NB4 (cell line): ENCODE measurements at regions not wholly inside any gene's neighbourhood (a gene's known extent, or its start where the extent isn't known, plus 50 kb on each side); places are given as distances from the start of the nearest gene placed in this dataset.

ENCODE experiments used
- TF ChIP-seq, protein P1 (sequence below): IDR thresholded peaks from one replicate; pipeline ENCODE4 v1.5.1; 2012; ENCODE audit warnings: low read depth, low read length
- TF ChIP-seq, protein P2 (sequence below): IDR thresholded peaks from 2 replicates; pipeline ENCODE4 v1.6.1; 2011; ENCODE audit warnings: low read depth, low read length

DNA sequence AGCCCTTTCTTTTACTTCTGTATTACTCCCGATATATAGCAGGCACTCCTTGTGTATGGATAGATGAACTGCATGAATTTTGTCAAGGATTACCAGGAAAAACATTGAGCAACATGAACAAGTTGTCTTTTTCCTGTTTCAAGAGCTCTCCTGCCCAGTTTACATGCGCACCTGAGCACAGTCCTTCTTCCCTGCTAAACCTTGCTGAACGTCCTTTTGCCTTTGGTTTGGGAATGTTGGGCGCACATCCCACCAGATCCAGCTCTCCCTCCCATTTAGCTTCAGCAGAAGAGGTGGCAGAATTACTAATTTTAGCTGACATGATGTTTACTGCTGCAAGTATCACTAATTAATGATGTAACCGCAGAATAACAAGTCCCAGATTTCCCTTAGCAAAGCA is 121.4 kb upstream of the TMCC3 start:
- TF ChIP-seq, protein P1, sequence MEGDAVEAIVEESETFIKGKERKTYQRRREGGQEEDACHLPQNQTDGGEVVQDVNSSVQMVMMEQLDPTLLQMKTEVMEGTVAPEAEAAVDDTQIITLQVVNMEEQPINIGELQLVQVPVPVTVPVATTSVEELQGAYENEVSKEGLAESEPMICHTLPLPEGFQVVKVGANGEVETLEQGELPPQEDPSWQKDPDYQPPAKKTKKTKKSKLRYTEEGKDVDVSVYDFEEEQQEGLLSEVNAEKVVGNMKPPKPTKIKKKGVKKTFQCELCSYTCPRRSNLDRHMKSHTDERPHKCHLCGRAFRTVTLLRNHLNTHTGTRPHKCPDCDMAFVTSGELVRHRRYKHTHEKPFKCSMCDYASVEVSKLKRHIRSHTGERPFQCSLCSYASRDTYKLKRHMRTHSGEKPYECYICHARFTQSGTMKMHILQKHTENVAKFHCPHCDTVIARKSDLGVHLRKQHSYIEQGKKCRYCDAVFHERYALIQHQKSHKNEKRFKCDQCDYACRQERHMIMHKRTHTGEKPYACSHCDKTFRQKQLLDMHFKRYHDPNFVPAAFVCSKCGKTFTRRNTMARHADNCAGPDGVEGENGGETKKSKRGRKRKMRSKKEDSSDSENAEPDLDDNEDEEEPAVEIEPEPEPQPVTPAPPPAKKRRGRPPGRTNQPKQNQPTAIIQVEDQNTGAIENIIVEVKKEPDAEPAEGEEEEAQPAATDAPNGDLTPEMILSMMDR = no peak
- TF ChIP-seq, protein P2, sequence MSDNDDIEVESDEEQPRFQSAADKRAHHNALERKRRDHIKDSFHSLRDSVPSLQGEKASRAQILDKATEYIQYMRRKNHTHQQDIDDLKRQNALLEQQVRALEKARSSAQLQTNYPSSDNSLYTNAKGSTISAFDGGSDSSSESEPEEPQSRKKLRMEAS = no peak
